Pancreas (tissue), 10 donors: ENCODE measurements at regions not wholly inside any gene's neighbourhood (a gene's known extent, or its start where the extent isn't known, plus 50 kb on each side); places are given as distances from the start of the nearest gene placed in this dataset.

Experiments
- ATAC-seq, 4 donors: fragments of 200-7000 bp; cut with Tn5 transposase; one replicate each; pipeline versions ENCODE4 v1.8.0 to v1.9.1; 2020; ENCODE audit warnings: mild to moderate bottlenecking in 4 of 4, moderate library complexity in 4 of 4
- DNase-seq, 6 donors: peaks; one replicate each; pipeline ENCODE4 v3.0.0-alpha.2; 2020
- FAIRE-seq: peaks from 2 replicates; lab custom pipeline; 2012; peaks lifted over from hg19 to GRCh38; lab: Jason Lieb, UNC
- H3K27ac ChIP-seq, 4 donors: fragments of 200-600 bp; sonication (generic); 1 replicate in 3 of 4; 2 replicates in 1 of 4; pipeline versions ENCODE4 v1.5.0 to v1.8.0; 2020
- H3K27me3 ChIP-seq, 4 donors: fragments of 200-600 bp; one replicate each; pipeline ENCODE4 v1.8.0; 2021
- H3K36me3 ChIP-seq, 3 donors: fragments of 200-600 bp; sonication (generic) in 1 of 3; one replicate each; pipeline versions ENCODE4 v1.5.0 to v1.8.0; 2020 to 2021
- H3K4me1 ChIP-seq, 3 donors: fragments of 200-600 bp; one replicate each; pipeline ENCODE4 v1.8.0; 2021
- H3K4me3 ChIP-seq, 4 donors: fragments of 200-600 bp; sonication (generic) in 2 of 4; one replicate each; pipeline versions ENCODE4 v1.5.0 to v1.8.0; 2020 to 2021
- H3K9me3 ChIP-seq, 4 donors: fragments of 200-600 bp; one replicate each; pipeline ENCODE4 v1.8.0; 2021
- CTCF ChIP-seq, 4 donors: fragments of 200-600 bp; sonication (generic) in 3 of 4; IDR thresholded peaks; one replicate each; pipeline versions ENCODE4 v1.5.0 to v1.8.0; 2021; ENCODE audit warnings: antibody characterized with exemption in 4 of 4
- WGBS, 2 donors: extraction: QIAGEN DNeasy Blood & Tissue Kit; methylation state at CpG; one replicate each; pipeline ENCODE4 v1.1.7; 2013; 5-methylcytosine and 5-hydroxymethylcytosine counted together
- intact Hi-C, 3 donors: fragments of 100-400 bp; cut with DNase I; formaldehyde crosslinking; loops; one replicate each; pipeline versions ENCODE4 v1.11.1 to v1.14.2; 2022
- donor health status: healthy with polysubstance abuse.
- donor health status: DM: no; HTN: no; CAD: no; lungs with moderate emphysema.
- donor health status: DM: no; HTN: no; CAD: no.
- donor health status: control.
- donor health status: control.
- donor health status: Bipolar disorder and iron deficiency.
- donor health status: DM: yes; HTN: yes; CAD: no.
- donor health status: DM: no; HTN: no; CAD: no.
- donor health status: DM: no; HTN: no; CAD: no.
- donor health status: DM: yes; HTN: yes; CAD: no.

GRCh38 chr13:73935991-73936390 is 198.2 kb downstream of the KLF12 start:
- intact Hi-C loops: no loop called here
- Histone ChIP-seq H3K27ac (no peak overlapping the region), H3K9me3 (no peaks in the 10 kb centered on the region), H3K27me3 (no peaks in the 10 kb centered on the region), H3K4me3 (no peak overlapping the region), H3K36me3 (no peaks in the 10 kb centered on the region), H3K4me1 (no peaks in the 10 kb centered on the region)
- DNase-seq (no peak), ATAC-seq (no peak), FAIRE-seq (no peak)
- TF ChIP-seq CTCF (IDR thresholded peaks at IDR 0.05): no peak
- WGBS, 2 donors: 81 to 95% methylated on average over 3 of the region's 3 CpGs

- FAIRE-seq (no peak), ATAC-seq (no peak), DNase-seq (no peak)
- Histone ChIP-seq H3K9me3 (no peaks in the 10 kb centered on the region), H3K27ac (no peak overlapping the region), H3K4me3 (no peak overlapping the region), H3K27me3 (no peaks in the 10 kb centered on the region), H3K36me3 (no peaks in the 10 kb centered on the region), H3K4me1 (no peaks in the 10 kb centered on the region)
- WGBS, 2 donors: 88 to 94% methylated on average over 3 of the region's 3 CpGs
- TF ChIP-seq CTCF (IDR thresholded peaks at IDR 0.05): no peak
- intact Hi-C loops: no loop called here
Observed at GRCh38 chr13:73934771-73935170, 199.4 kb downstream of the KLF12 start.

- no peaks in the 10 kb centered on the region for H3K36me3 ChIP-seq
- intact Hi-C loops: no loop called here
- TF ChIP-seq CTCF (IDR thresholded peaks at IDR 0.05): no peak
- no peaks in the 10 kb centered on the region for H3K27me3 ChIP-seq
- ATAC-seq: no peak
- H3K9me3 ChIP-seq: no peaks in the 10 kb centered on the region
- FAIRE-seq: no peak
- no peak overlapping the region for H3K4me3 ChIP-seq
- H3K27ac ChIP-seq: no peak overlapping the region
- 57 to 69% methylated on average over 4 of the region's 4 CpGs for WGBS, 2 donors
- no peaks in the 10 kb centered on the region for H3K4me1 ChIP-seq
- no peak for DNase-seq
Observed at GRCh38 chr13:73934215-73934641, 200.0 kb downstream of the KLF12 start.

- FAIRE-seq: no peak
- ATAC-seq: no peak
- H3K27me3 ChIP-seq: no peaks in the 10 kb centered on the region
- H3K4me1 ChIP-seq: no peaks in the 10 kb centered on the region
- no peaks in the 10 kb centered on the region for H3K9me3 ChIP-seq
- no peaks in the 10 kb centered on the region for H3K36me3 ChIP-seq
- no peak for DNase-seq
- intact Hi-C loops: no loop called here
- WGBS, 2 donors: 76 to 85% methylated on average over 2 of the region's 2 CpGs
- no peak for TF ChIP-seq CTCF (IDR thresholded peaks at IDR 0.05)
- no peak overlapping the region for H3K27ac ChIP-seq
- H3K4me3 ChIP-seq: no peak overlapping the region
Observed at GRCh38 chr13:73933795-73934194, 200.4 kb downstream of the KLF12 start.

GRCh38 chr13:73932091-73932490 is 202.1 kb downstream of the KLF12 start:
- DNase-seq (no peak), FAIRE-seq (peak; percentile 13), ATAC-seq (no peak)
- H3K27ac ChIP-seq: no peak overlapping the region
- WGBS, 2 donors: 60 to 75% methylated on average over 2 of the region's 2 CpGs
- no peaks in the 10 kb centered on the region for H3K27me3 ChIP-seq
- no peaks in the 10 kb centered on the region for H3K4me1 ChIP-seq
- no peak for TF ChIP-seq CTCF (IDR thresholded peaks at IDR 0.05)
- intact Hi-C loops: no loop called here
- H3K4me3 ChIP-seq: no peak overlapping the region
- no peaks in the 10 kb centered on the region for H3K9me3 ChIP-seq
- H3K36me3 ChIP-seq: no peaks in the 10 kb centered on the region
